ENCODE measurements at regions not wholly inside any gene's neighbourhood (a gene's known extent, or its start where the extent isn't known, plus 50 kb on each side); places are given as distances from the start of the nearest gene placed in this dataset.
"Not testable (repeated sequence)": the region's sequence is repeated elsewhere in the genome, so short reads cannot be mapped to it uniquely, and the experiment has no call there.

DNA sequence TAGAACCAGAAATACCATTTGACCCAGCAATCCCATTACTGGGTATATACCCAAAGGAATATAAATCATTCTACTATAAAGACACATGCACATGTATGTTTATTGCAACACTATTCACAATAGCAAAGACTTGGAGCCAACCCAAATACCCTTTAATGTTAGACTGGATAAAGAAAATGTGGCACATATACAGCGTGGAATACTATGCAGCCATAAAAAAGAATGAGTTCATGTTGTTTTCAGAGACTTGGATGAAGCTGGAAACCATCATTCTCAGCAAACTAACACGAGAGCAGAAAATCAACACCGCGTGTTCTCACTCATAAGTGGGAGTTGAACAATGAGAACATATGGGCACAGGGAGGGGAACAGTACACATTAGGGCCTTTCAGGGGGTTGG is 79.9 kb downstream of the RFPL4B start:
- TF ChIP-seq POLR2A (IDR thresholded peaks at IDR 0.05), result not testable (repeated sequence)
- TF ChIP-seq, protein P1, sequence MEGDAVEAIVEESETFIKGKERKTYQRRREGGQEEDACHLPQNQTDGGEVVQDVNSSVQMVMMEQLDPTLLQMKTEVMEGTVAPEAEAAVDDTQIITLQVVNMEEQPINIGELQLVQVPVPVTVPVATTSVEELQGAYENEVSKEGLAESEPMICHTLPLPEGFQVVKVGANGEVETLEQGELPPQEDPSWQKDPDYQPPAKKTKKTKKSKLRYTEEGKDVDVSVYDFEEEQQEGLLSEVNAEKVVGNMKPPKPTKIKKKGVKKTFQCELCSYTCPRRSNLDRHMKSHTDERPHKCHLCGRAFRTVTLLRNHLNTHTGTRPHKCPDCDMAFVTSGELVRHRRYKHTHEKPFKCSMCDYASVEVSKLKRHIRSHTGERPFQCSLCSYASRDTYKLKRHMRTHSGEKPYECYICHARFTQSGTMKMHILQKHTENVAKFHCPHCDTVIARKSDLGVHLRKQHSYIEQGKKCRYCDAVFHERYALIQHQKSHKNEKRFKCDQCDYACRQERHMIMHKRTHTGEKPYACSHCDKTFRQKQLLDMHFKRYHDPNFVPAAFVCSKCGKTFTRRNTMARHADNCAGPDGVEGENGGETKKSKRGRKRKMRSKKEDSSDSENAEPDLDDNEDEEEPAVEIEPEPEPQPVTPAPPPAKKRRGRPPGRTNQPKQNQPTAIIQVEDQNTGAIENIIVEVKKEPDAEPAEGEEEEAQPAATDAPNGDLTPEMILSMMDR (IDR thresholded peaks at IDR 0.05), result not testable (repeated sequence)
